NCI-H1930 (cell line): ENCODE measurements at regions not wholly inside any gene's neighbourhood (a gene's known extent, or its start where the extent isn't known, plus 50 kb on each side); places are given as distances from the start of the nearest gene placed in this dataset.

Source experiments
- DNase-seq, 2 experiments: peaks; one replicate each; lab custom pipeline; 2025; lab: John Stamatoyannopoulos, UW

- no peak for DNase-seq
Measured at GRCh38 chr2:136404176-136404575, 286.2 kb upstream of the CXCR4 start.

GRCh38 chr2:136402281-136402680, 284.3 kb upstream of the CXCR4 start:
- DNase-seq = no peak

- no peak for DNase-seq
Measured at GRCh38 chr2:136399667-136400289, 281.8 kb upstream of the CXCR4 start.

GRCh38 chr2:136395582-136395981, 277.6 kb upstream of the CXCR4 start:
- DNase-seq = no peak

- DNase-seq = peak in 1 of 2 experiments; percentile 4
Measured at GRCh38 chr2:136394136-136395060, 276.4 kb upstream of the CXCR4 start.

- no peak for DNase-seq
Measured at GRCh38 chr2:136393514-136393913, 275.6 kb upstream of the CXCR4 start.

GRCh38 chr2:136392897-136393505, 275.1 kb upstream of the CXCR4 start:
- no peak for DNase-seq

GRCh38 chr2:136389809-136390208, 271.9 kb upstream of the CXCR4 start:
- DNase-seq = no peak

GRCh38 chr2:136386046-136386445, 268.1 kb upstream of the CXCR4 start:
- no peak for DNase-seq

- peak; percentile 56 to 57 for DNase-seq
Measured at GRCh38 chr2:136384531-136385303, 266.8 kb upstream of the CXCR4 start.

GRCh38 chr2:136383167-136383566, 265.2 kb upstream of the CXCR4 start:
- no peak for DNase-seq

GRCh38 chr2:136381722-136382633, 264.0 kb upstream of the CXCR4 start:
- DNase-seq = no peak

- DNase-seq = no peak
Measured at GRCh38 chr2:136381245-136381644, 263.3 kb upstream of the CXCR4 start.

GRCh38 chr2:136378712-136379595, 261.0 kb upstream of the CXCR4 start:
- peak; percentile 13 to 67 for DNase-seq

GRCh38 chr2:136377423-136378382, 259.8 kb upstream of the CXCR4 start:
- DNase-seq = no peak

- no peak for DNase-seq
Measured at GRCh38 chr2:136376798-136377211, 258.9 kb upstream of the CXCR4 start.

- no peak for DNase-seq
Measured at GRCh38 chr2:136376211-136376610, 258.3 kb upstream of the CXCR4 start.

GRCh38 chr2:136375017-136375901, 257.3 kb upstream of the CXCR4 start:
- DNase-seq = no peak
